Breast epithelium (tissue), 4 donors: ENCODE measurements at regions not wholly inside any gene's neighbourhood (a gene's known extent, or its start where the extent isn't known, plus 50 kb on each side); places are given as distances from the start of the nearest gene placed in this dataset.

Experiments
- DNase-seq, 2 donors: peaks; one replicate each; pipeline ENCODE4 v3.0.0-alpha.2; 2019; ENCODE audit warnings: low spot score in 2 of 2
- H3K27ac ChIP-seq, 2 donors: fragments of 200-600 bp; sonication (generic) in 1 of 2; one replicate each; pipeline ENCODE4 v1.5.1; 2016 to 2019; ENCODE audit warnings: mild to moderate bottlenecking in 1 of 2
- H3K27me3 ChIP-seq, 2 donors: fragments of 200-600 bp; sonication (generic) in 1 of 2; one replicate each; pipeline versions ENCODE4 v1.5.1 to v1.6.0; 2017 to 2019; ENCODE audit warnings: control low read depth in 1 of 2, mild to moderate bottlenecking in 1 of 2
- H3K36me3 ChIP-seq: fragments of 200-600 bp; one replicate; pipeline ENCODE4 v1.5.1; 2019
- H3K4me1 ChIP-seq, 2 donors: fragments of 200-600 bp; sonication (generic); one replicate each; pipeline ENCODE4 v1.5.1; 2016 to 2019; ENCODE audit warnings: control low read depth in 1 of 2
- H3K4me3 ChIP-seq, 3 donors: fragments of 200-600 bp; sonication (generic); 1 replicate in 2 of 3; 2 replicates in 1 of 3; pipeline ENCODE4 v1.5.1; 2016 to 2019; ENCODE audit warnings: mild to moderate bottlenecking in 3 of 3, moderate library complexity in 2 of 3
- H3K9me3 ChIP-seq, 2 donors: fragments of 200-600 bp; sonication (generic) in 1 of 2; one replicate each; pipeline ENCODE4 v1.5.1; 2016 to 2019; ENCODE audit warnings: control low read depth in 1 of 2
- CTCF ChIP-seq, 3 donors: fragments of 450-650 bp; IDR thresholded peaks; one replicate each; pipeline ENCODE4 v1.5.1; 2016 to 2017; ENCODE audit warnings: antibody characterized with exemption in 3 of 3, mild to moderate bottlenecking in 3 of 3, moderate library complexity in 3 of 3
- POLR2A ChIP-seq: fragments of 450-650 bp; IDR thresholded peaks from one replicate; pipeline ENCODE4 v1.6.1; 2016; ENCODE audit warnings: antibody characterized with exemption, mild to moderate bottlenecking, moderate library complexity
- POLR2AphosphoS5 ChIP-seq, 3 donors: sonication (generic); formaldehyde crosslinking; IDR thresholded peaks; one replicate each; pipeline ENCODE4 v1.6.1; 2017; ENCODE audit warnings: antibody characterized with exemption in 3 of 3
- intact Hi-C: fragments of 100-400 bp; cut with DNase I; formaldehyde crosslinking; loops from one replicate; pipeline ENCODE4 v1.15.1; 2023; ENCODE audit warnings: low total_unique reads

GRCh38 chr2:12006850-12007249 lies 260.4 kb downstream of the LPIN1 start:
- Histone ChIP-seq H3K27ac (no peak overlapping the region), H3K4me1 (no peaks in the 10 kb centered on the region), H3K27me3 (no peaks in the 10 kb centered on the region), H3K4me3 (no peak overlapping the region), H3K36me3 (no peaks in the 10 kb centered on the region), H3K9me3 (no peaks in the 10 kb centered on the region)
- no peak for TF ChIP-seq POLR2A
- no peak for TF ChIP-seq CTCF (IDR thresholded peaks at IDR 0.05)
- TF ChIP-seq POLR2AphosphoS5 (IDR thresholded peaks at IDR 0.05) = no peak
- DNase-seq = no peak
- intact Hi-C loops = no loop called here

- no peak overlapping the region for H3K4me3 ChIP-seq
- H3K4me1 ChIP-seq = no peaks in the 10 kb centered on the region
- H3K36me3 ChIP-seq = no peaks in the 10 kb centered on the region
- DNase-seq = no peak
- intact Hi-C loops = no loop called here
- no peak overlapping the region for H3K27ac ChIP-seq
- no peaks in the 10 kb centered on the region for H3K9me3 ChIP-seq
- H3K27me3 ChIP-seq = no peaks in the 10 kb centered on the region
- no peak for TF ChIP-seq POLR2A
- no peak for TF ChIP-seq POLR2AphosphoS5 (IDR thresholded peaks at IDR 0.05)
- no peak for TF ChIP-seq CTCF (IDR thresholded peaks at IDR 0.05)
Measured at GRCh38 chr2:12007282-12007681, 260.9 kb downstream of the LPIN1 start.

- no peaks in the 10 kb centered on the region for H3K4me1 ChIP-seq
- no peak for TF ChIP-seq POLR2AphosphoS5 (IDR thresholded peaks at IDR 0.05)
- TF ChIP-seq POLR2A = no peak
- TF ChIP-seq CTCF (IDR thresholded peaks at IDR 0.05) = no peak
- H3K4me3 ChIP-seq = no peak overlapping the region
- H3K36me3 ChIP-seq = no peaks in the 10 kb centered on the region
- H3K27ac ChIP-seq = no peak overlapping the region
- intact Hi-C loops = no loop called here
- H3K27me3 ChIP-seq = no peaks in the 10 kb centered on the region
- no peak for DNase-seq
- H3K9me3 ChIP-seq = no peaks in the 10 kb centered on the region
Measured at GRCh38 chr2:12008425-12009061, 262.1 kb downstream of the LPIN1 start.

- no peaks in the 10 kb centered on the region for H3K27me3 ChIP-seq
- H3K4me1 ChIP-seq = no peaks in the 10 kb centered on the region
- H3K36me3 ChIP-seq = no peaks in the 10 kb centered on the region
- no peak overlapping the region for H3K4me3 ChIP-seq
- H3K9me3 ChIP-seq = no peaks in the 10 kb centered on the region
- no peak overlapping the region for H3K27ac ChIP-seq
- no peak for DNase-seq
- intact Hi-C loops = no loop called here
- TF ChIP-seq POLR2AphosphoS5 (IDR thresholded peaks at IDR 0.05) (no peak), CTCF (IDR thresholded peaks at IDR 0.05) (no peak), POLR2A (no peak)
Measured at GRCh38 chr2:12009323-12009905, 263.0 kb downstream of the LPIN1 start.

- Histone ChIP-seq H3K4me1 (no peaks in the 10 kb centered on the region), H3K9me3 (no peaks in the 10 kb centered on the region), H3K27ac (no peak overlapping the region), H3K36me3 (no peaks in the 10 kb centered on the region), H3K27me3 (no peaks in the 10 kb centered on the region), H3K4me3 (no peak overlapping the region)
- no peak for DNase-seq
- intact Hi-C loops = no loop called here
- TF ChIP-seq CTCF (IDR thresholded peaks at IDR 0.05) = no peak
Measured at GRCh38 chr2:12010059-12010458, 263.6 kb downstream of the LPIN1 start.
